OCI-LY1 (cell line): ENCODE measurements at regions not wholly inside any gene's neighbourhood (a gene's known extent, or its start where the extent isn't known, plus 50 kb on each side); places are given as distances from the start of the nearest gene placed in this dataset.

ENCODE experiments used
- H2AFZ ChIP-seq: fragments of 200-600 bp; sonication (generic), shearing (Covaris generic); 2 replicates; pipeline ENCODE4 v1.6.0; 2014; ENCODE audit warnings: antibody characterized with exemption, mild to moderate bottlenecking, low read length
- H3F3A ChIP-seq: fragments of 200-600 bp; sonication (generic), shearing (Covaris generic); 2 replicates; pipeline ENCODE4 v1.6.0; 2014; ENCODE audit warnings: mild to moderate bottlenecking, antibody characterized with exemption, low read length, moderate library complexity; ENCODE audit not compliant: insufficient read depth
- H3K27ac ChIP-seq: fragments of 200-600 bp; sonication (generic); 2 replicates; pipeline ENCODE4 v1.5.1; 2014; ENCODE audit warnings: low read length, mixed run types, mild to moderate bottlenecking, low read depth; ENCODE audit not compliant: poor library complexity, severe bottlenecking
- H3K27me3 ChIP-seq: fragments of 200-600 bp; sonication (generic); 2 replicates; pipeline ENCODE4 v1.6.0; 2014; ENCODE audit warnings: antibody characterized with exemption, mild to moderate bottlenecking, low read length, moderate library complexity; ENCODE audit not compliant: insufficient read depth
- H3K36me3 ChIP-seq: fragments of 200-600 bp; sonication (generic); 2 replicates; pipeline ENCODE4 v1.6.1; 2014; ENCODE audit warnings: mild to moderate bottlenecking, antibody characterized with exemption, low read length, moderate library complexity, mixed read lengths; ENCODE audit not compliant: insufficient read depth
- H3K4me1 ChIP-seq: fragments of 200-600 bp; sonication (generic); 2 replicates; pipeline ENCODE4 v1.5.1; 2014; ENCODE audit warnings: mild to moderate bottlenecking, low read length, moderate library complexity; ENCODE audit not compliant: insufficient read depth, severe bottlenecking
- H3K4me2 ChIP-seq: fragments of 200-600 bp; sonication (generic), shearing (Covaris generic); 2 replicates; pipeline ENCODE4 v1.6.1; 2014; ENCODE audit warnings: low read length
- H3K4me3 ChIP-seq: fragments of 200-600 bp; sonication (generic); 2 replicates; pipeline ENCODE4 v1.5.1; 2014; ENCODE audit warnings: low read length, low read depth, mild to moderate bottlenecking, mixed read lengths; ENCODE audit not compliant: poor library complexity, severe bottlenecking
- H3K79me2 ChIP-seq: fragments of 200-600 bp; shearing (Covaris generic); 2 replicates; pipeline ENCODE4 v1.6.1; 2016; ENCODE audit warnings: mixed run types, low read length, mixed read lengths; ENCODE audit not compliant: insufficient read depth
- H3K9ac ChIP-seq: fragments of 200-600 bp; sonication (generic), shearing (Covaris generic); 2 replicates; pipeline ENCODE4 v1.6.1; 2014; ENCODE audit warnings: mild to moderate bottlenecking, low read length, mixed read lengths
- H3K9me2 ChIP-seq: fragments of 200-600 bp; sonication (generic), shearing (Covaris generic); 2 replicates; pipeline ENCODE4 v1.6.1; 2014; ENCODE audit warnings: low read depth, mild to moderate bottlenecking, low read length, mixed read lengths
- H3K9me3 ChIP-seq: fragments of 200-600 bp; shearing (Covaris generic); 2 replicates; pipeline ENCODE4 v1.6.1; 2014; ENCODE audit warnings: low read length, mixed read lengths
- H4K20me1 ChIP-seq: fragments of 200-600 bp; sonication (generic), shearing (Covaris generic); 2 replicates; pipeline ENCODE4 v1.6.0; 2016; ENCODE audit warnings: mild to moderate bottlenecking, low read length; ENCODE audit not compliant: insufficient read depth
- EZH2 ChIP-seq: fragments of 200-600 bp; sonication (generic), shearing (Covaris generic); IDR thresholded peaks from 2 replicates; pipeline ENCODE4 v1.8.0; 2017; ENCODE audit warnings: borderline replicate concordance, mixed run types, mild to moderate bottlenecking, antibody characterized with exemption, low read length, moderate library complexity, mixed read lengths
- TF ChIP-seq, protein P1 (sequence below): fragments of 200-600 bp; sonication (generic), shearing (Covaris generic); IDR thresholded peaks from 2 replicates; pipeline ENCODE4 v1.5.1; 2017; ENCODE audit warnings: mild to moderate bottlenecking, antibody characterized with exemption, low read length, moderate library complexity, mixed read lengths

DNA sequence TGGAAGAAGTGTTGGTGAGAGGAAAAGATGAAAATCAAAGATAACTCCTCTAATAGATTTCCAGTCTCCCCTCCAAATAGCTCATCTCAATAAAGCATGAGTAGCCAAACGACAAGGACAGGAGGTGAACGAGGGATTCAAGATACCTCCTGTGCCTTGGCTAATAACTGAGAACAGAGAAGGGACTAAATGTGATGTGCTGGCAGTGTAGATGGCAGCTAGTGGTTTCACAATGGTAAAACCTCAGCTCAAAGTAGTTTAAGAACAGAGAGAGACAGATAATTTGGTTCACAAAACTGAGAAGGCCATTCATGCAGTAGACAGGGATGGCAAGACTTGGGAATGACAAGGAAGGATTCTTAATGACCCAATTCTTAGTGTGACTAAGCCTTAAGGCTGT, 292.6 kb downstream of the EFHB start:
- H3K36me3 ChIP-seq = no peaks in the 10 kb centered on the region
- H3K27me3 ChIP-seq = no peaks in the 10 kb centered on the region
- H2AFZ ChIP-seq = no peak overlapping the region
- H3K4me2 ChIP-seq = no peak overlapping the region
- no peak for TF ChIP-seq EZH2
- TF ChIP-seq, protein P1, sequence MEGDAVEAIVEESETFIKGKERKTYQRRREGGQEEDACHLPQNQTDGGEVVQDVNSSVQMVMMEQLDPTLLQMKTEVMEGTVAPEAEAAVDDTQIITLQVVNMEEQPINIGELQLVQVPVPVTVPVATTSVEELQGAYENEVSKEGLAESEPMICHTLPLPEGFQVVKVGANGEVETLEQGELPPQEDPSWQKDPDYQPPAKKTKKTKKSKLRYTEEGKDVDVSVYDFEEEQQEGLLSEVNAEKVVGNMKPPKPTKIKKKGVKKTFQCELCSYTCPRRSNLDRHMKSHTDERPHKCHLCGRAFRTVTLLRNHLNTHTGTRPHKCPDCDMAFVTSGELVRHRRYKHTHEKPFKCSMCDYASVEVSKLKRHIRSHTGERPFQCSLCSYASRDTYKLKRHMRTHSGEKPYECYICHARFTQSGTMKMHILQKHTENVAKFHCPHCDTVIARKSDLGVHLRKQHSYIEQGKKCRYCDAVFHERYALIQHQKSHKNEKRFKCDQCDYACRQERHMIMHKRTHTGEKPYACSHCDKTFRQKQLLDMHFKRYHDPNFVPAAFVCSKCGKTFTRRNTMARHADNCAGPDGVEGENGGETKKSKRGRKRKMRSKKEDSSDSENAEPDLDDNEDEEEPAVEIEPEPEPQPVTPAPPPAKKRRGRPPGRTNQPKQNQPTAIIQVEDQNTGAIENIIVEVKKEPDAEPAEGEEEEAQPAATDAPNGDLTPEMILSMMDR = no peak
- no peaks in the 10 kb centered on the region for H3K9me3 ChIP-seq
- no peaks in the 10 kb centered on the region for H3K9me2 ChIP-seq
- H3K27ac ChIP-seq = no peak overlapping the region
- no peaks in the 10 kb centered on the region for H3K4me1 ChIP-seq
- H3K9ac ChIP-seq = no peak overlapping the region
- H3K79me2 ChIP-seq = no peaks in the 10 kb centered on the region
- no peaks in the 10 kb centered on the region for H3F3A ChIP-seq
- no peak overlapping the region for H3K4me3 ChIP-seq
- H4K20me1 ChIP-seq = no peaks in the 10 kb centered on the region

DNA sequence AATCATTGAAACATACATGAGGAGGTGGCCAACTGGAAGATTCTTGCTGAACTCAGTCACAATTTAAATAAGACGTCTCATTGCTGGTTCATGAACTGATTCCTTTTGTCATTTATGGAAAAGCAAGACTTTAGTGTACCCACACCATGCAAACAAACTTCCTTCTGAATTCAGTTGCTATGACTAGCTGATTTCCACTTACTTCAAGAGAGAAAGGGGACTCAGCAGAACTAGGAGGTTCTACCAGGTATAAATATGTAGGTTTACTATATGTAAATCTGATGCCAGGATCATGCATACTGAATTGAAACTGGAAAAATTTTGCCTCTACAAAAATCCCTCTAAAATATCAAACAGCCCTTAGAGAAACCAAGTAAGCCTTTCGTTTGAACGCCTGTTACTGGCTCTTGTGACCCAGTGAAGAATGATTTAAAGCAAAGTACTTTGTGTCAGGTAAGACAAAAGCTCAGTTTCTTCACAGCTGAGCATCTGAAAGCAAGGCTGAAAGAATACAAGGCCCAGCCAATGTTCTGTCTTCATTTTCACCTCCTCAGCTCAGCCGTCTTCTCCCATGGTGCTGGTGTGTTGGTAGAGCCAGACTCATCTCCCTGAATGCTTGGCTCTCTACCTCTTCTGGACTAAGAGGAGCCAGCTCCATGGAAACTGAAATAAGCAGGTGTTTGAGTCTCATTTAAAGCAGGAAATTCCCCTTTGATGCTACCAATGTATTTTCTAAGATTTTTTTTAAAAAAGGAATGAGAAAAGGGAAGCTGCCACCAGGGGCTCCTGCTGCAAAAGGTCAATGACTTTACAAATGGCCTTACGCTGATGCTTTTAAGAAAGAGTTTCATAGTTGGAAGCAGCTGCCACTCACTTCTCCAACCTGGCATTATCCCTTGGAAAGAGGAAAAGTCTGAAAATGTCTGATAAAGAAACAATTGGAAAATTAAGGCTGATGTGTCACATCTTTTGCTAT, 301.6 kb downstream of the EFHB start:
- Histone ChIP-seq H3K4me2 (no peak overlapping the region), H3K36me3 (no peaks in the 10 kb centered on the region), H3K9me3 (no peaks in the 10 kb centered on the region), H4K20me1 (no peaks in the 10 kb centered on the region), H3K27me3 (no peaks in the 10 kb centered on the region), H3F3A (no peaks in the 10 kb centered on the region), H3K4me3 (no peak overlapping the region), H3K9ac (no peak overlapping the region), H2AFZ (no peak overlapping the region), H3K4me1 (no peaks in the 10 kb centered on the region), H3K27ac (no peak overlapping the region), H3K9me2 (no peaks in the 10 kb centered on the region), H3K79me2 (no peaks in the 10 kb centered on the region)
- TF ChIP-seq EZH2 = no peak
- TF ChIP-seq, protein P1 = no peak

DNA sequence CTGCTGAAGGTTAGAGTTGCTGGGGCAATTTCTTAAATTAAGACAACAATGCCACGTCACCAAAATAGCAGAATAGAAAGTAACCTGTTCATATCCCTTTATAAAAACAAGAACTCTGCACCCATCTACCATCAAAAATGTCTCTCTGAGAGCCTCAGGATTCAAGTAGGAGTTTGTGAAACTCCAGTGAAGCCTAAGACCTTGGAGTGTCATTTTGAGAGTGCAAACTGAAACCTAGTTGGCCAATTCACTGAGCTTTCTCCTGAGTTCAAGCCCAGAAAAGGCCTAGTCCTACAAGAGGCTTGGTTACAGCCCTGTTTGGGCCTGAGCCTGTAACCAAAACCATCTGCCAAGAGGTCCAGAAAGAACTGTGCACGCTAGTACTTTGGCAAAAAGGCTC, 335.1 kb downstream of the EFHB start:
- Histone ChIP-seq H3F3A (no peaks in the 10 kb centered on the region), H3K36me3 (no peaks in the 10 kb centered on the region), H3K4me1 (no peaks in the 10 kb centered on the region), H3K27ac (no peak overlapping the region), H3K27me3 (no peaks in the 10 kb centered on the region), H2AFZ (no peak overlapping the region), H4K20me1 (no peaks in the 10 kb centered on the region), H3K9me3 (no peaks in the 10 kb centered on the region), H3K4me2 (no peak overlapping the region), H3K79me2 (no peaks in the 10 kb centered on the region), H3K9me2 (no peaks in the 10 kb centered on the region), H3K9ac (no peak overlapping the region), H3K4me3 (no peak overlapping the region)
- TF ChIP-seq EZH2 = no peak
- TF ChIP-seq, protein P1 = no peak
